ENCODE measurements at regions not wholly inside any gene's neighbourhood (a gene's known extent, or its start where the extent isn't known, plus 50 kb on each side); places are given as distances from the start of the nearest gene placed in this dataset.

DNA sequence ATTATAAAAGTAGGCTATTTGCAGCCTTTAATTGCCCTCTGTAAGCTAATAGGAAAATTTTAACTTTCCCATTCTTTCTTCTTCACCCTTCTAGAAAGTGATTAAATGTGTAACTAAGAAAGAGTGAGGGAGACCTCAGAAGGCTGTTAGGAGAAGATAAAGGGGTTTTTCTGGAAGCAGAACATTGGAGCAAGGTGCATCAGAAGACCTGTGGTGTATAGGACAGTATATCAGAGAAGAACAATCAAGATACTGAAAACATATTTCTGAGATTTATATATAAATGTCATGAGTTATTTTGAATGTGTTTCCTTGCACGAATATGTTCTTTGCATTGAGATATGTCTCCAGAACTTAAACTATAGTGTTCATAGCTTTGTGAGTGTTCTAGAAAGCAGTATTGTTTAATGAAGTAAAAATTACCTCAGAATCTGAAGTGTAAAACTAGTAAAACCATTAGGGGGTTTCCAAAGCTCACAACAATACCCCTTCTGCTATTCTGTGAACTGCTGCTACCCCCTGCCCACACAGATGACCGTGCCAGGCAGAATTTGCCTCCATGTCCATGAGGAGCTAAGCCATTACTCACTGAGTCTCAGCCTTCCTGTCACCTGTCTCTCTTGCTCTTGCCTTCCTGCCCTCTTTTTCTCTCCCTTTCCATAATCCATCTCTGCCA is 537.9 kb downstream of the EPHA4 start:
- no peak for DNase-seq

DNA sequence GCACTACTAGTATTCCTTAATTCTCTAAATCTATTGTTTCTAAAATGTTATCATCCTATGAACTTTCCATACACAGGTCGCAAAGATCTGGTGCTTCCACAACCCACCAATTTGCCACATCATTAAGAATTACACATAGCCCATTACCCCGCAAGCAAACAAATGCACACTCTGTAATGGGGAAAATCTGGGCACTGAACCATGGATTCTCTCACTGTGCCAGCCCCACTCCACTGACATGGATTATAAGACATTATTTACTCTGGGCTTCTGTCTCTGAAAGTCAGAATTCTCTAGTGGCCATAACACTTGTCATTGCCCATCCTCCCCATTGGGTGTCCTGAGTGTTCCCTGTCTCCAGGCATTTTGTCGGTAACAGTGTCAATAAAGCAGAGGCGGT is 537.1 kb downstream of the EPHA4 start:
- no peak for DNase-seq

- no peak for DNase-seq
These were observed 529.2 kb downstream of the EPHA4 start for GRCh38 chr2:221042926-221043325.

GRCh38 chr2:221044781-221045180 is 527.3 kb downstream of the EPHA4 start:
- DNase-seq: no peak

DNA sequence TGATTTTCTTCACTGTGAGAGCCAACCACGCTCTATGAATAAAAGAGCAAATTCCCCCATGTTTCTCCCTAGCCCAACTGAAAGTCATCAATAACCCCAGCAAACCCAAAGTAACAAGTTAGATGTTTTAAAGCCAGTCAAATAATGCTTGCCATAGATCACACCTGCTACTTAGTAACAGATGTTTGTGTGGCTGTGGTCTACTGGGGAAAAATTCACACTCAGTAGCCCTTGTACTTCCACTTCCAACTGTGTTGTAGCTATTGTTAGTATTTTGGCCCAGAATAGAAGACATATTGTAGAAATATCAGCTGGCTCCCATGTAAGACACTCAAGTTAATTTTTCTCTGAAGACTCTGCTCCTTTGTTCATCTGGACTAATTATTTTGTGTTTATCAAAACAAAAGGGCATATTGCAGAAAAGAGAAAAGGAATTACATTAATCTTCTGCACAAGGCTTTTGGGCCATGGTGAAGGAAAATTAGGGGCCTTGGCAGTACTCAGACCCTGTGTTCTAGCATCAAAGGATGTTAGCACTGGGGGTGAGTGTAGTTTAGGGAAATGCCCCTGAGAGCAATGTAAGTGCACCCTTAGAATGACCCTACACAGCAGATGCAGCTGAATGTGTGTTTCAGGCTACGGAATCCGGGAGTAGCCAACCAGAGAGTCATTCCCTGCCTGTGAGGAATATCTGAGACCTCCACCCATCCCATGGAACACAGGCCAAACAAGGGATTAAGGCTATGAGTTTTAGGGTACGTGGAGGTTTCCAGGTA is 521.9 kb downstream of the EPHA4 start:
- no peak for DNase-seq

GRCh38 chr2:221051162-221051561 is 520.9 kb downstream of the EPHA4 start:
- no peak for DNase-seq

GRCh38 chr2:221060376-221060775 is 511.7 kb downstream of the EPHA4 start:
- DNase-seq: no peak

DNA sequence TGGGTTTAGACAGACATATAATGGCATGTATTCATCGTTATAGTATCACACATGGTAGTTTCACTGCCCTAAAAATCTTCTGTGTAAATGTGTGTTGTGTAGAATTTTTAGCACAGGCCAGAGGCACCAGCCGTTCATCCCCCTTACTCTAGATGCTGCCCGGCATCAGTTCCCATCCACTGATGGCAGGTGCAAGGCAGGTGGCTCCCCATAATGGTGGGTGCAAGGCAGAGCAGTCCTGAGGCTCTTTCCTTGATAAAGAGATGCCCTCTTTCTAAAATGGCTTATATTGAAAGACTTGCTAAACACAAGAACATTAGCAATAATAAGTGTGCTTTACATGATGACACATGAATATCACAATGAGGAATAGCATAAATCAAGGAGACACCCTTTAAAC is 508.5 kb downstream of the EPHA4 start:
- no peak for DNase-seq

- no peak for DNase-seq
These were observed 507.8 kb downstream of the EPHA4 start for GRCh38 chr2:221064058-221064854.

DNA sequence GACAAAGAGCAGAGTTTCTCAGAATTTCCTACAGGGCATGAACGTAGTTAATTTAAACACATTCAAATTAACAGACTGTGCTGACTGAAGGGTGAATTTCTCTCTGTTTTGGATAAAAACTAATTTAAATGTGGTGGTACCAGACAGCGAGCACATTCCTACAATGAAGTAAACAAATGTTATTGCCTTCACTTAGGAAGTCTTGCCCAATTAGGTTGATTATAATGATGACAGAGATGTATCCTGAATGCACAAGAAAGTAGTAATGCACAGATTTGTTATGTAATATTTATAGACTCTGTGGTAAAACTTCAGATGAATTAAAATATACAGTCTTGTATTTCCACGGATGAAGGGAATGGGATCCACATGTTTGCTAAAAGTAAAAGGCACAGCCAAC is 507.2 kb downstream of the EPHA4 start:
- DNase-seq: no peak

- DNase-seq: no peak
These were observed 504.0 kb downstream of the EPHA4 start for GRCh38 chr2:221068123-221068522.

GRCh38 chr2:221070106-221070505 is 502.0 kb downstream of the EPHA4 start:
- DNase-seq: no peak

DNA sequence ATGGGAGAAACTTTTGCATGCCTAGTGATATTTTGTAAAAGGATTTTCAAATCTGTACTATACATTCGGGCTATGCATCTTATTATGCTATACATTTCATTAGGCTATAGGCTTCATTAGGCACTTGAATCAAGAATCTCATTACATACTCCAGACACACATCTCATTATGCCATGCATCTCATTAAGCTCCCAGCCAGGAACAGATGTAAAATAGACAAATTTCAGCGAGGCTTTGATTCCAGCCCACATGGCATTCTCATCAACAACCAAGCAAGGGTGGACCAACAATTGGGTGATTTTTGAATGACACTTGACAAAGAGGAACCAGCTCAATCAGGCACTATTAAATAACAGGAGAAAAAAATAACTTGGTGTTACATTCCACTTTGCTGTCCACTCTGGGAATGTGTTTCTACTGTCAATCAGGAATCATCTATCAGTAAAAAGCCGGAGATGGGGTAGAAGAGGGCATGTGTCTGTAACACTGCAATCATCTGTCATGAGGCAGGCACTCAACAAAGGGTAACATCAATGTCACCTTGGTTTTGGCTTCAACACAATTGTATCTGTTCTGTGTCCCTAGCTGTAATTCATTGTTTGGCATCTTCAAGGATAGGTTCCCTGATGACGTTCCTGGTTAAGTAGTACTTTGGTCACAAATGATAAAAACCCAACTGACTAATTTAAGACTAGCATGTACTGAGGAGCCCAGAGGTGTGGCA is 498.6 kb downstream of the EPHA4 start:
- DNase-seq: no peak

DNA sequence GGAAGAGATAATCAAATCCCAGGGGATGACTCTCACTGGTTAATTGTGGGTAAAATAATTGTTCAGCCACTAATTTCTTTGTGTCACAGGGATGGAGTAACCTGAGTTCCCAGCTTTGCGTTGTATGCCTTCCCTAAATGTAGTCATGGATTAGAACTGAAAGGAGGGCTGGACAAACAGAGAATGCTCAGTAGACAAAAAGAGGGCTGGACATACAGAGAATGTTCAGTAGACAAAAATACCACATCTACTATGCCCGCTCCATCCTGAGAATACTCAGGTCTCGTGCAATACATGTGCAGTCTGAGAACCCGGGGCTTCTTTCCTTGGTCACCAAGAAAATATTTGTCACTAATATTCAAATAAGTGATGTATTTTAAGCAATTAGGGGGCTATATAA is 497.9 kb downstream of the EPHA4 start:
- no peak for DNase-seq

DNA sequence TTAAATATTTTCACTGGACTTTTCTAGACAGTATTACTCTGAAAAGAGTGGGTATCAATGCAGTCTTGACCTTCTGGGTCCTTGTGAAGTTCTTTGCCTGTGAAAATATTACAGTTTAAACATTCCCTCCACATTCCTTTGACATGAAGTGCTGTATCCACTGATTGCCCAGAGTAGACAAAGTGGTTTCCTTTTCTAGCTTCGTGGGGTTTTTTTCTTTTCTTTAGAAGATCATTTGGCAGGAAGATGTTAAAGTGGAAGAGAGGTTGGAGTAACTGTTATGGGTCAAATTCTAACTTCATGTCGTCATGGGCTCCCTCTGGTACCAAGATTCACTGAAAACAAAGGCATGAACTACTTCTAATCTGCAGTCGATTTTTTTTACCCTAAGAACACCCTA is 496.9 kb downstream of the EPHA4 start:
- DNase-seq: no peak

DNA sequence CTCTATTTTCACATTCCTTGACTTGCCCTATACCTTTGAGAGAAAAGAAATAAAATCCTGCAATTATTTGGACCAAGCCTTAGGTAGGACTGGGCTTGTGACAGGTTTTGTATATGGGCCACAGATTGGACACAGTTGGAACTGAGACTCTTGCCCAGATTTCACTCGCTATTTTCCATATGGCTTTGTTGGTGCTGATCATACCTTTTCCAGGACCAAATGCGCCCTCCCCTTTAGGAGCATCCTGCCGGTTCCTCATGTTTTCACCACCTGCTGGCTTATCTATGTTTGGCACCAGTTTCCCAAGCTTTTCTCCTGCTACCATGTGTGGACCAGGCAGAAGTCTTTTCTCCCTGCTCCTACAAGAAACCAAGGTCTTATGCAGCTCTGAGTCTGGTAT is 494.9 kb downstream of the EPHA4 start:
- DNase-seq: no peak

GRCh38 chr2:221077799-221078198 is 494.3 kb downstream of the EPHA4 start:
- DNase-seq: no peak

GRCh38 chr2:221085341-221085900 is 486.7 kb downstream of the EPHA4 start:
- DNase-seq: no peak

DNA sequence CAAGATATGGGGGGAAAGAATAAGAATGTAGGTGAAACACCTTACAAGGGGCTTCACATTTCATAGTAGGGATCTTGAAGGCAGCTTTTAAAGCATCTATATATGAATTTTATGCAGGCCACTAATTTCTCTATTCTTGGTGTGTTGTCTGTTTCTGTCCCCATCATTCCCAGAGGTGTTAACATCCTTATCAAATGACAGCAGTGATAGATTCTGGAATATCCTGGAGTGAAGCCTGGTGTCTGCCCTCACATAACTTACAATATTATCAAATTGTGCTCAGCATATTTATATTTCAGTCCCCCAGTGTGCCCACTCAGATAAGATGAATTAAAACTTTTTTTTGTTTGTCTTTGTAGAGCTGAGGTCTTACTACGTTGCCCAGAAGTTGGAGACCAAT is 486.2 kb downstream of the EPHA4 start:
- DNase-seq: no peak

DNA sequence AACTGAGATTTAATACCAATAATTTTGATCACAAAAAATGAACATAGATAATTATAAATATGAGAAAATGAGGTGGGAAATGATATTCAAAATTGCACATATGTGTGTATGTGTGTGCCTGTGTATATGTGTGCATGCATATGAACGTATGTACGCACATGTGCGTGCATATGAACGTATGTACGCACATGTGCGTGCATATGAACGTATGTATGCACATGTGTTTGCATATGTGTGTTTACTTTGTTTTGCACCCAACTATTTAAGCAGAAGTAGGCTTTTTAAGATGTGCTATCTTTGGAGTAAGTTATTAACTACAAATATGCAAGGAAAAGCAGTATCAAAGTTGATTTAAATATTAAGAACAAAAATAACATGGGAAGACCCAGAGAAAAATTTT is 484.3 kb downstream of the EPHA4 start:
- no peak for DNase-seq

GRCh38 chr2:221088506-221088905 is 483.6 kb downstream of the EPHA4 start:
- peak; percentile 4 for DNase-seq

DNA sequence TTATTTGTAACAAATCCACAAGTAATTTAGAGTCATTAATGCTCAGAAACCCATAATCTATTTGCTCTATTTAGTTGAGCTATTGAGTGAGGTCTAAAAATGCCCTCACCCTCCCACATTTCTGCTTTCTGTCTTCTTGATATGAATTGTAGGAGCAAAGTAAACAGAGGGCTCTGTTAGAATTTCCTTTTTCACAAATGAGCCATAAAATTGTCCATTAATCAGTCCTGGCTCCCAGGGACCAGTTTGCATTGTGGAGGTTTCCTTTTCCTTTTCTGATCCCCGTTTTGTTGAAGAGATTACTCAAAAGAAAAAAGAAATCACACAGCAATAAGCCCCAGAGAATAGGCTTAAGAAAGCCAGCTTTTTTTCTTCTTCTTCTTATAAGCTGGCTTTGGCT is 476.7 kb downstream of the EPHA4 start:
- DNase-seq: no peak

Measured in NCI-H510A (cell line).